ENCODE measurements at regions not wholly inside any gene's neighbourhood (a gene's known extent, or its start where the extent isn't known, plus 50 kb on each side); places are given as distances from the start of the nearest gene placed in this dataset.
"Not testable (repeated sequence)": the region's sequence is repeated elsewhere in the genome, so short reads cannot be mapped to it uniquely, and the experiment has no call there.

DNA sequence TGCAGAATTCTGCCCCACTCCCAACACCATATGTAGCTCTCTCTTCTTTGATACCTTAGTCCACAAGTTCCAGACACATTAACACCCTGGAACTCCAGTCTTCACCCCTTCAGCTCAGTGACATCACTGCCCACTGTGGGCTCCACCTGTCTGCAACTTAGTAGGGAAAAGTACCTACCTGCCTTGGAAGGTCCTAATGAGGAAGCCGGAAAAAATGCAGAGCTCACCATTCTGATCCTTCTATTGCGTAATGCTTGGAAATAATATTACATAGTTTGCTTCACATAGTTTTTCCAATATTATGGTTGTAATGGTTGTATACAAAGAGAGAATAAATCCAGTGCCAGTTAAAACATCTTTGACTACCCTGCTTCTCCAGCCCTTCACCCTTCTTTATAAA lies 738.4 kb downstream of the RNF144A start:
- no peak for DNase-seq

DNA sequence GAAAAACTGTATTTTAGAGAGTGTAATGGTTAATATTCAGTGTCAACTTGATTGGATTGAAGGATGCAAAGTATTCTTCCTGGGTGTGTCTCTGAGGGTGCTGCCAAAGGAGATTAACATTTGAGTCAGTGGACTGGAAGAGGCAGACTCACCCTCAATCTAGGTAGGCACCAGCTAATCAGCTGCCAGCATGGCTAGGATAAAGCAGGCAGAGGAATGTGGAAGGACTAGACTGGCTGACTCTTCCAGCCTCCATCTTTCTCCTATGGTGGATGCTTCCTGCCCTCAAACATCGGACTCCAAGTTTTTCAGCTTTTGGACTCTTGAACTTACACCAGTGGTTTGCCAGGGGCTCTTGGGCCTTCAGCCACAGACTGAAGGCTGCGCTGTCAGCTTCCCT lies 740.3 kb downstream of the RNF144A start:
- not testable (repeated sequence) for DNase-seq

GRCh38 chr2:7658486-7658885 lies 741.3 kb downstream of the RNF144A start:
- DNase-seq: no peak

DNA sequence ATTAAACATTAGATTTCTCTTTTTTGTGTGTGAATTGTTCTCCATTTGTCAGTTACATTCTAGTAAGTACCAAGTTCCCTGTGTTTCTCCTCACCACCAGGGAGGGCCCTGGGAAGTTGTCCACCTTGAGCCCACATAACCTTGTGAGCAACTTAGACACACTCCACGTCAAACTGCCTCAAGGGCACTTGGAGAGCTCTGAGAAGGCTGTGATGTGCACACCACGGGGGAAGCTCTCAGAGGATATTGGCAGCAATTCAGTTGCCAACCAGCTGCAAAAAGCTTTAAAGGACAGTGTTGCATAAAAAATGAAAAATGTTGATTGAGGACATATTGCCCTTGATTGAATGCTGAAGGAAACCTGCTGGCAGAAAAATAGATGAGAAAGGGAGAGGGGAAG lies 743.6 kb downstream of the RNF144A start:
- no peak for DNase-seq

GRCh38 chr2:7661502-7661901 lies 744.3 kb downstream of the RNF144A start:
- DNase-seq: no peak

DNA sequence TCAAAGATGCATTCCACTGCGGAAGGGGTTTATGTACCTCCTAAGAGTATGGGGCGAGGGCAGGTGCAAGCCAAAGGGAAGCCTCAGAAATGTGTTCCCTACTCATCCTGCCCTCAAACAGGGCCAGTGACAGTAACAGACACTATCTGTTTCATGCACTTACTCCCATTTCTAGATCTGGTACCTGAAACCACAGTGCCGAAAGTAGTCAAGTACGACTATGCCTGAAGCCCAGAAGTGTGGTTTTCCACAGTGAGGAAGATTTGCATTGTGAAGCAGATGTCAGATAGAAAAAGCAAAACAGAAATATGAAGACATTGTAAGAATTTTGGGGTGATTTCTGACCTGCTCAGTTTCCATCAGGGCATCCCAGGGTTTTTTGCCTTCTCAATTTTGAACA lies 748.7 kb downstream of the RNF144A start:
- no peak for DNase-seq

GRCh38 chr2:7666596-7667259 lies 749.5 kb downstream of the RNF144A start:
- DNase-seq: no peak

- DNase-seq: no peak
Measured at GRCh38 chr2:7667260-7667757, 750.1 kb downstream of the RNF144A start.

GRCh38 chr2:7670905-7671641 lies 753.9 kb downstream of the RNF144A start:
- peak; percentile 55 for DNase-seq

DNA sequence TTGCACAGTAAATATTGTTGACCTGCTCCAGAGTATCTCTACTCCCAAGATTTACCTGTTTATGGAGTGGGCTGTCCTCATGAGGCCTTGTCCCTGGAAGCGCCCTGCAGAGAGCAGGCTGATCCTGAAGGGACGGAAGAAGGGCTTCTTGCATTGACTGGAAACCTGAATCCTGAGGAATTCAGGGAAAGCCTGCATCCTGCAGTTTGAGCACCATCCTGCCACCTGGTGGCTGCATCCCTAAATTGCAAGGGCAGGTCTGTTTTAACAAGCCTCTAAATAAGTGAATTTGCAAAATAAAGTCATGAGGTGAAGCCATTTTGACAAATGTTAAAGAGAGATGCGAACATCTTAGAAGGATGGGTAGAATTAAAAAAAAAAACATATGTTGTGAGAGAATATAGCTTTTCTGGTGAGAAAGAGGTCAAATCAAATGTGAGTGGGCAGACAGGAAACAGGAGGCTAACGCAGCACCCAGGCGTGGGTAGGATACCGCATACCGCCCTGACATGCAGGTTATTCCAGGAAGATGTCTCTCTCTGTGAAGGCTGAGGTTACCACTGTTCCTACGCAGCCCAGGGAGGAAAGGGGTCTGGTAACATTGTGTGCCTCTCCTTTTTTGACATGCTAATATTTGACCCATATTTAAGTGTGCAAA lies 754.9 kb downstream of the RNF144A start:
- peak; percentile 53 for DNase-seq

DNA sequence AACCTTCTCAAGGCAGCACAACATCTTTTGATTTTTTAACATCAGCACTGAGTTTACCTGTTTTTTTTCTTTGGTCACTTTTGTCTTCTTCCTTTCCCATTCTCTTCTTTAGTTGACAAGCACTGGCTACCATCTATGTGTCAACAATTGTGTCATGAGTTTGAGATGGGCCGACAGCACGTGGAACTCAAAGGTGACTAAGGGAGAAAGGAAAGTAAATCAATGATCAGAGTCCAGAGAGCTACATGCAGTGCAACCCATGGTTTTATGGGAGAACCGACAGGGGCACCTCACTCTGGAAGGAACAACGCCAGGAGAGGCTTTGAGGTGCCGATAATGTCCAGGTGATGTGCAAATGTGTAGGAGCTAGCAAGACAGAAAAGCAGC lies 755.5 kb downstream of the RNF144A start:
- no peak for DNase-seq

DNA sequence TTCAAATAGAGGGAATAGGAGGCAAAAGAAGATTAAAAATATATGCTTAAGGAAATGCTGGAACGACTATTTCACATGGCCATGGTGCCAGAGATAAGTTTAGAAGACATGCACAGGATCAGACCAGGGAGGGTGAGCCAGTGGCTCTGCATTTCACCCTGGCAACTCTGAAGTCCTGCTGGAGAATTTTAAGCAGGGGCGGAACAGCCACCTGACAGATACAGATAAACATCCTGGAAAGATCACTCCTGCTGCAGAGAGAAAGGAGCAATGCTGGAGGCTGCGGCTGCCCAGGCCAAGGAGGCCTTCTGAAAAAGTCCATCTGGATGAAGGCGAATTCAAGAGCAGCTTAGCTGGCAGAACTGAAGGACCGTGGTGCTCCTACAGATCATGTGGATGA lies 755.9 kb downstream of the RNF144A start:
- no peak for DNase-seq

DNA sequence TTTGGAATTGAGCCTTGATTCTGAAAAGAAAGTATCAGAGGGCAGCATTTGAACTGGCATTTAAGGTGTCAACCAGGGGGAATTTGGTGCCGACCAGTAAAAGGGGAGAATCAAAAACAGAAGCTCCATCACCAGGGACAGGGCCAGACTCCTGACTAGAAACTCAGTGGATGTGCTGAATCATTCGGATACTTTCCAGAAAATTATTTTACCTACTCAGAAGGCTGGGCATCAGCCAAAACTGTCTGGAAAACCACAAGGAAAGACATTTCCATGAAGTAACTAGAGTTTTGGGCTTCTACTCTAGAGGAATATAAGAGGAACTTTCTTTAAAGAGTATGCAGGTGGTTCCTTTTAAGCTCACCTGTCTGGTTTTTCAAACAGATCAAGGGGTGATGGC lies 756.6 kb downstream of the RNF144A start:
- no peak for DNase-seq

DNA sequence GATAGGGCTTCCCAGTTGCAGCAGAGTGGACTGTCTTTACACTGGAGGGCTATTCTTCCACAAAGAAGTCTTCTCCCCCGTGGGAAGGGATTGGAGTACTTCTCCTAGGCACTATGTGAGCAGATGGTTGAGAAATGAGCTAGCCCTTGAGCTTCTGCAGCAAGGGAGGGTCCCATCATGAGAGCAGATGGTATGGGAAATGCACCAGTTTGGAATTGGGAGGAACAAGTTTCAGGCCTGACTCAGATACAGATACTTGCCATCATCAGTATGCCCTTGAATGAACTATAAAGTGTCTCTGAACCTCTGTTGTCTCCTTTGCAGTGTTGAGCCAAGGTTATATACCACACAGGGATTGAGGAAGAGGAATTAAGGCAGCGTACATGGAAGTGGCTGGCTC lies 757.4 kb downstream of the RNF144A start:
- DNase-seq: no peak

DNA sequence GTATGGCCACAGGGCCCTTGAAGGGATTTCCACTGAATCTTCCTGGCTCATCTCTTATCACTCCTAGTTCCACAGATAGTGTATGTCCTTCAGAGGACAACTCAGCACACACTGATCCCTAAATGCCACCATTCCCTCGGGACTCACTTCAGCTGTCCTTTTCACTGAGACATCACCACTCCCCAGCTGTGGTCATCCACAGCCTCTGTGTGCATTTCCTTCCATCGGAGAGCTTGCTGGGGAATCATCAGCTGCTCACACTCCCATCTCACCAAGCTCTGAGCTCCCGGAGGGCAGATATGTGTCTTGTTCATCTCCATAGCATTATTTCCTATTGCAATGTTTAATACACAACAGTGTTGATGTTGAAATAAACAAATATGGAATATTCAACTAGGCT lies 759.5 kb downstream of the RNF144A start:
- DNase-seq: no peak

- no peak for DNase-seq
Measured at GRCh38 chr2:7681881-7682461, 764.8 kb downstream of the RNF144A start.

DNA sequence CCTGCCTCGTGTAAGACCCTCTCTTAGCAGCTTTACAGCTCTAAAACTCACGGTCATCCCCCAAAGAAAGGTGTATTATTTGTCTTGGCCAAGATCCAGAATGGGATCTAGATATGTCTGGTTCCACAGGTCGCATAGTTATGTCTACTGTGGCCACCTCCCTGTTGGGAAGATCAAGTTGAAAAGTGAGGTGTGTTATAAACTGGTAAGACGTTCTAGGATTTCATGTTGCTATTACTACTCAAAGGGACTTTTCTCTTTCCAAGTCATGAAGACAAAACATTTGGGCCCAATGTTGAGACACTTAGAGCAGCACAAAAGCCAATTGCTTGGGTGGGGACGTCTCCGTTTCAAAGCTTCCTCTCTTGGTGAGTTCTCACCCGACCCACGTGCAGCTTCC lies 766.0 kb downstream of the RNF144A start:
- DNase-seq: no peak

DNA sequence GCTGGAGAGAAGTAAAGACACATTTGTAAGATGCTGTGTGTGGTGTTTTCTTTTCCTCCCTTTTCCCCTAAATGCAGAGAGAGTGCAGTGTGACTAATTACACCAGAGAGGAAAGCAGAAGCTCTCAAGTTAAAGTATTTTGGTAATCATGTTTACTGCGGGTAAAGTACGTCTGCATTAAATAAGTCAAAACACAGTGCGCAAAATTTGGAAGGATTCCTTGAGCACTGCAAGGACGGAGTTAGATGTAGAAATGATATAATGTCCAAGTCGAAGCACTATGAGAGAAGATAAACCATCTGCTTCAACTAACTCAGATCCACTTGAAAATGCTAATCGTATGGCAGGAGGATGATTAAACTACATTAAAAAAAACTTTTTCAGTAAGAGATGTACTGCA lies 766.5 kb downstream of the RNF144A start:
- DNase-seq: no peak

- DNase-seq: no peak
Measured at GRCh38 chr2:7685342-7686015, 768.3 kb downstream of the RNF144A start.

DNA sequence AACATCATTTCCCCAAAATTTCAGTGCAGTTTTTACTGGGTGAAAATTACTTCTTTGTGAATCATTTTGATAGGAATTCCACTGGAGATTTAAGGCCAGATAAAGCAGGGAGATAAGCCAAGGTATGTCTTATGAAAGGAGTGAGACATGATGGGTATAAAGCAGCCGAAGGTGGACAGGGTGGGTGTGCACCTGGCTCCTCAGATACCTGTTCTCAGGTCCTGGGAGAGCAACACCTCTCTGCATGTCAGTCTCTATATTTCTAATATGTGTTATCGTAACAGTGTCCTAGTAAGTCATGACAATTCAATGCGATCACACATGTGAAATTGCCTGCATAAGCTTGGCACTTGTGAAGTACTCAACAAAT lies 768.8 kb downstream of the RNF144A start:
- no peak for DNase-seq

DNA sequence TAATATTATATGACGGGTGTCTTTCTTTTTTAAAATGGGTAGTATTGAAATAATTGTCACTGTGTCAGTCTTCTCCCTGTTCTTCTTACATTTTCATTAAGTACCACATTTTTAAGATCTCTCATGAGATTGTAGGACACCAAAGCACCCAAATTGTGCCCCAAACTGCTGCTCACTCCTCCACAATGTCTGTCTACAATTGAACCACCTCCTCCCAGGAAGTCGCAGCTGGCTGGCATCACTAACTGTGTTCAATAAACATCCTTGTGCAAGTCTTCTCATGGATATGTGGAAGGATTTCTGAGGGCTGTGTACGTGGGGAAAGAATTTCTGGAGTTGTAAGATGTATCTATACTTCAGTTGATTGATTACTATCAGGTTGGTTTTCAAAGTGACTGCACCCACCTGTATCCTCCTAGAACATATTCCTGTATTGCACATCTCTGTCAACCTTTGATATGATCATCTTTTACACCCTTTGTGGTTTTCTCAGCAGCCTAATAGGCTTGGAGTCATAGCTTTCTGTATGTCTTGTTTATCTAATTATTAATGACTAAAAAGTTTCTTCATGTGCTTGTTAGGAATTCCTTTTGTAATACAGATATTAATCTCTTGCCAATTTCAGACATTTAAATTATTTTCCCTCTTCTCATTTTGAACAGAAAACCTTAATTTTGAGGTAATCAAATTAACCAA lies 774.9 kb downstream of the RNF144A start:
- DNase-seq: no peak

DNA sequence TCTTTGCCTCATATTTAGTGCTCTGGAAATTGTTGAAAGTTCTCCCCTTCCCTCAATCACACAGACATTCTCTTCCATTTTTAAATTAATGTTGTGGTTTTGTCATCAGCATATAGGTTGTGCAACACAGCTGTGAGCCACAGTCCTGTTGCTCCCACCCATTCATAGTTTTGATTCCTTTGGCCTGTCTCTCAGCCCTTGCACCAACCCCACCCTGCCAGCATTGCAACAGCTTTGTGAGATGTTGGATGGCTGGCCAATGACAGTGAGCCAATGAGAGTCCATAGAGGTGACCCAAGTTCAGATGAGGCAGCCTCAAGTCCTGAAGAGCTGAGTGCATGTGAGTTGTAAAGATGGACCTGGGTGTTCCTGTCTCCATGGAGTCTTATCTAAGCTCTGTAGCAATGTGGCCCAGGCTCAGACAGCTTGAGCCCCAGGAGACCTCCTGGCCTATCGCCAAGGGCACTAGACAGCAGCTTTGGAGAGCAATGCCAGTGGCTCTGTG lies 775.5 kb downstream of the RNF144A start:
- DNase-seq: no peak
